Osteoblast (primary cell): ENCODE measurements at regions not wholly inside any gene's neighbourhood (a gene's known extent, or its start where the extent isn't known, plus 50 kb on each side); places are given as distances from the start of the nearest gene placed in this dataset.

Experiments used
- DNase-seq: peaks from one replicate; pipeline ENCODE4 v3.0.0; 2011; ENCODE audit warnings: low spot score, mixed read lengths; ENCODE audit not compliant: insufficient read length; ENCODE audit errors: missing footprints
- H2AFZ ChIP-seq: 2 replicates; pipeline ENCODE4 v1.6.0; 2011; ENCODE audit warnings: mild to moderate bottlenecking, low read length
- H3K27ac ChIP-seq: 2 replicates; pipeline ENCODE4 v1.5.1; 2011; ENCODE audit warnings: mild to moderate bottlenecking, low read depth, low read length, moderate library complexity
- H3K27me3 ChIP-seq: 2 replicates; pipeline ENCODE4 v1.6.0; 2012; ENCODE audit warnings: mild to moderate bottlenecking, control low read depth, inconsistent platforms, low read length, moderate library complexity; ENCODE audit not compliant: insufficient read depth
- H3K36me3 ChIP-seq: 2 replicates; pipeline ENCODE4 v1.5.1; 2011; ENCODE audit warnings: mild to moderate bottlenecking, low read length, control low read depth, moderate library complexity; ENCODE audit not compliant: insufficient read depth
- H3K4me1 ChIP-seq: 2 replicates; pipeline ENCODE4 v1.5.1; 2011; ENCODE audit warnings: mild to moderate bottlenecking, low read length, control low read depth, moderate library complexity; ENCODE audit not compliant: insufficient read depth
- H3K4me2 ChIP-seq: 2 replicates; pipeline ENCODE4 v1.6.0; 2011; ENCODE audit warnings: mild to moderate bottlenecking, low read length; ENCODE audit not compliant: insufficient read depth
- H3K4me3 ChIP-seq: fragments of 200-600 bp; sonication (generic); 3 replicates; pipeline ENCODE4 v1.5.1; 2012; ENCODE audit warnings: mild to moderate bottlenecking, low read length, inconsistent platforms; ENCODE audit not compliant: insufficient read depth
- H3K79me2 ChIP-seq: 2 replicates; pipeline ENCODE4 v1.6.0; 2012; ENCODE audit warnings: mild to moderate bottlenecking, low read length, control low read depth, inconsistent platforms; ENCODE audit not compliant: insufficient read depth
- H3K9me3 ChIP-seq: 2 replicates; pipeline ENCODE4 v1.5.1; 2011; ENCODE audit warnings: low read depth, low read length, control low read depth
- H4K20me1 ChIP-seq: 2 replicates; pipeline ENCODE4 v1.6.0; 2012; ENCODE audit warnings: mild to moderate bottlenecking, low read length, control low read depth; ENCODE audit not compliant: insufficient read depth
- TF ChIP-seq, protein P1 (sequence below): IDR thresholded peaks from 2 replicates; pipeline ENCODE4 v1.5.1; 2011; ENCODE audit warnings: mild to moderate bottlenecking, low read depth, low read length, moderate library complexity; ENCODE audit errors: extremely low read depth

DNA sequence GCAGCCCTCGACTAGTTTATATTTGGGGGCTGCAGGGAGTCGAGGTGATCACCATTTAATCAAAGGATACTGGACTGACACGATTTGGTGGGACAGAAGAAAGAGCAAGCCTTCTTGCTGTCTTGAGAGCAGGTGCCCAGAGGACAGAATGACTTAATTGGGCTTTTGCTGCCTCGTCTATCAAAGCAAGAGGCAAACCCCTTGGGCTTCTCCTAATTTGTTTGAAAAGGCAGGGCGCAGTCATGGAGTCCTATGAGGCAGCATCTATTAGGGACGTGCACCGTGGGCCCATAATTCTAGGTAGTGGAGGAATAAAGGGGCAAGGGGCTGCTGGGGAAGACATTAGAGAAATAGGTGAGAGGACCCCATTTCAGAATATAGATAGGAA, 1411.3 kb downstream of the TBC1D22A start:
- H3K9me3 ChIP-seq, result peaks cover 8% of the 10 kb centered on the region

DNA sequence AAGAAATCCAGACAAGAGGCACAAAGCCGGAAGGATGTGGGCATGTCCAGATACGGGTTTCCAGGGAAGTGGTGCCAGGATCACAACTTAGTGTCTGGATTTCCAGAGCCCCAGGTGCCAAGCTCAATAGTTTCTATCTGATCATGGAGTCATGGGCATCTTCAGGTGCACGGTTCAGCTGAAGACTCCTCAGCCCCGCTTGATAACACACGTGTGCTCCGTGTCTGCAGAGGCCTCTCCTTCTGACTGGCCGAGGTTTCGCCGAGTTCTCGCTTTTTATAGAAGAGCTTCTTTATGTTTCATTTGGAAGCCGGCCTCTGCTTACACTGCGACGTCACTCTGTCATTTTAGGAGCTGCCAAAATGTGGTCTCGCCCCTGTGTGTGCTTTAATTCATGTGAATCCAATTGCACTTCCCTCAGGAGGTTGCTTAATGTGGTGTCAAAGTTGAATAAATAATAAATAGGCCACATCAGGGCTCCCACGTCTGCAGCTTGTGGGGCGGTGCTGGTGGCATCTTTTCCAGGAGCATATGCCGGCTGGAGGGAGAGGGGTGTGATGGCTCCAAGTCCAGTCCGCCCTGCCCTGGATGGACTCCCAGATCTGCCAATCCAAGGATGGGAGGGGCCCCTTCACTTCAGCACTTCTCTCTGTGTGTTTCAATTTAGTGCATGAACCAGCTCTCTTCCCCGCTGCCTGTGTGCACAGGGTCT, 1410.8 kb downstream of the TBC1D22A start:
- Histone ChIP-seq H3K27ac (no peak overlapping the region), H3K36me3 (no peaks in the 10 kb centered on the region), H3K4me2 (no peak overlapping the region), H2AFZ (no peak overlapping the region), H3K27me3 (no peaks in the 10 kb centered on the region), H3K4me3 (no peak overlapping the region), H3K9me3 (peaks cover 8% of the 10 kb centered on the region), H4K20me1 (no peaks in the 10 kb centered on the region), H3K4me1 (no peaks in the 10 kb centered on the region), H3K79me2 (no peaks in the 10 kb centered on the region)
- TF ChIP-seq, protein P1, sequence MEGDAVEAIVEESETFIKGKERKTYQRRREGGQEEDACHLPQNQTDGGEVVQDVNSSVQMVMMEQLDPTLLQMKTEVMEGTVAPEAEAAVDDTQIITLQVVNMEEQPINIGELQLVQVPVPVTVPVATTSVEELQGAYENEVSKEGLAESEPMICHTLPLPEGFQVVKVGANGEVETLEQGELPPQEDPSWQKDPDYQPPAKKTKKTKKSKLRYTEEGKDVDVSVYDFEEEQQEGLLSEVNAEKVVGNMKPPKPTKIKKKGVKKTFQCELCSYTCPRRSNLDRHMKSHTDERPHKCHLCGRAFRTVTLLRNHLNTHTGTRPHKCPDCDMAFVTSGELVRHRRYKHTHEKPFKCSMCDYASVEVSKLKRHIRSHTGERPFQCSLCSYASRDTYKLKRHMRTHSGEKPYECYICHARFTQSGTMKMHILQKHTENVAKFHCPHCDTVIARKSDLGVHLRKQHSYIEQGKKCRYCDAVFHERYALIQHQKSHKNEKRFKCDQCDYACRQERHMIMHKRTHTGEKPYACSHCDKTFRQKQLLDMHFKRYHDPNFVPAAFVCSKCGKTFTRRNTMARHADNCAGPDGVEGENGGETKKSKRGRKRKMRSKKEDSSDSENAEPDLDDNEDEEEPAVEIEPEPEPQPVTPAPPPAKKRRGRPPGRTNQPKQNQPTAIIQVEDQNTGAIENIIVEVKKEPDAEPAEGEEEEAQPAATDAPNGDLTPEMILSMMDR, result no peak
- no peak for DNase-seq

More for the DNA sequence above, 1411.3 kb downstream of the TBC1D22A start:
- H3K4me1 ChIP-seq, result no peaks in the 10 kb centered on the region
- H4K20me1 ChIP-seq, result no peaks in the 10 kb centered on the region
- no peaks in the 10 kb centered on the region for H3K36me3 ChIP-seq
- H3K27me3 ChIP-seq, result no peaks in the 10 kb centered on the region
- H3K27ac ChIP-seq, result no peak overlapping the region
- H3K4me3 ChIP-seq, result no peak overlapping the region
- no peak overlapping the region for H3K4me2 ChIP-seq
- TF ChIP-seq, protein P1, result no peak
- no peak for DNase-seq
- H3K79me2 ChIP-seq, result no peaks in the 10 kb centered on the region
- H2AFZ ChIP-seq, result no peak overlapping the region

DNA sequence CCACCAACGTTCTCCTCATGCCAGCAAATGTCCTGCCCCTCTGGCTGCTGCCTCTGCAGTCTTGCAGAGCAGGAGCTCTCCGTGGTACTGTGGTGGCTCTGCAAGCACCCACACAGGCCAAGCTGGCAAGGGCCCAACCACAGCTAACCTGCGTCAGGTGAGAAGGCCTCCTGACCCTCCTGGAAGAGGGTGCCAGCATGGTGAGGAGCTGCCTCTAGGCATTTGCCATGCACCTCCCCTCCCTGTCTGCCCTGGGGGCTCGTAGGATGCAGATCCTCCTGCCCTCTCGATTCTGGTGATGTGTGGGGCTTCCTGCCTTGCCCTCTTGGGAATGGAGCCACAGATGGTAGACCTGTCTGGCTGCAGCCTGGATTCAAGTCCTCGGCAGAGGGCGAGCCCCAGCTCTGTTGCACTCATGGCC, 1408.8 kb downstream of the TBC1D22A start:
- no peak for DNase-seq

DNA sequence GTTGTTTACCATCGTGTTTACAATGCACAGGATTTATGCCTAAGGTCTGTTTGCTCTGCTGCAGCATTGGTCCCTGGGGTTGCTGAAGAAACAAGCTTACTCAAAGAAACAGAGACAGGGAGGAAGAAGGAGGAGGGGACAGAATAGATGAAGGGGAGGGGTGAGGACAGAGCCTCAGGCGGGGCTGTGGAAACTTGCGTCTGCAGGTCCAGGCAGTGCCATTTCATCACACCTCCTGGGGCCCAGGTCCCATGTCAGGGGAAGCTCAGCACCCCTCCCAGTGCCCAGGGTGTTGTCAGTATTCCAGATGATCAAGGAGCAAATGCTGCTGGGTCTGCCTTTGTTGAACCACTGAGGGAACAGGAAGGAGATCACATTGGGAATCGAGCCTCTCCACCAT, 1406.8 kb downstream of the TBC1D22A start:
- H3K27me3 ChIP-seq, result no peaks in the 10 kb centered on the region
- H4K20me1 ChIP-seq, result no peaks in the 10 kb centered on the region
- no peaks in the 10 kb centered on the region for H3K4me1 ChIP-seq
- no peaks in the 10 kb centered on the region for H3K36me3 ChIP-seq
- H3K4me3 ChIP-seq, result no peak overlapping the region
- peaks cover 8% of the 10 kb centered on the region for H3K9me3 ChIP-seq
- H3K27ac ChIP-seq, result no peak overlapping the region
- TF ChIP-seq, protein P1, result no peak
- no peak overlapping the region for H3K4me2 ChIP-seq
- H3K79me2 ChIP-seq, result no peaks in the 10 kb centered on the region
- no peak for DNase-seq
- H2AFZ ChIP-seq, result no peak overlapping the region

More for the DNA sequence above, 1408.8 kb downstream of the TBC1D22A start:
- Histone ChIP-seq H2AFZ (no peak overlapping the region), H3K4me3 (no peak overlapping the region), H3K4me1 (no peaks in the 10 kb centered on the region), H4K20me1 (no peaks in the 10 kb centered on the region), H3K27me3 (no peaks in the 10 kb centered on the region), H3K36me3 (no peaks in the 10 kb centered on the region), H3K79me2 (no peaks in the 10 kb centered on the region), H3K9me3 (peaks cover 8% of the 10 kb centered on the region), H3K4me2 (no peak overlapping the region), H3K27ac (no peak overlapping the region)
- TF ChIP-seq, protein P1, result no peak
